ENCODE measurements at regions not wholly inside any gene's neighbourhood (a gene's known extent, or its start where the extent isn't known, plus 50 kb on each side); places are given as distances from the start of the nearest gene placed in this dataset.
"Not testable (repeated sequence)": the region's sequence is repeated elsewhere in the genome, so short reads cannot be mapped to it uniquely, and the experiment has no call there.

GRCh38 chr7:156503196-156503595 is 137.4 kb upstream of the RNF32 start:
- no peaks in the 10 kb centered on the region for H3K27me3 ChIP-seq
- H3K4me1 ChIP-seq: no peaks in the 10 kb centered on the region
- H3K27ac ChIP-seq: no peak overlapping the region
- TF ChIP-seq, protein P1, sequence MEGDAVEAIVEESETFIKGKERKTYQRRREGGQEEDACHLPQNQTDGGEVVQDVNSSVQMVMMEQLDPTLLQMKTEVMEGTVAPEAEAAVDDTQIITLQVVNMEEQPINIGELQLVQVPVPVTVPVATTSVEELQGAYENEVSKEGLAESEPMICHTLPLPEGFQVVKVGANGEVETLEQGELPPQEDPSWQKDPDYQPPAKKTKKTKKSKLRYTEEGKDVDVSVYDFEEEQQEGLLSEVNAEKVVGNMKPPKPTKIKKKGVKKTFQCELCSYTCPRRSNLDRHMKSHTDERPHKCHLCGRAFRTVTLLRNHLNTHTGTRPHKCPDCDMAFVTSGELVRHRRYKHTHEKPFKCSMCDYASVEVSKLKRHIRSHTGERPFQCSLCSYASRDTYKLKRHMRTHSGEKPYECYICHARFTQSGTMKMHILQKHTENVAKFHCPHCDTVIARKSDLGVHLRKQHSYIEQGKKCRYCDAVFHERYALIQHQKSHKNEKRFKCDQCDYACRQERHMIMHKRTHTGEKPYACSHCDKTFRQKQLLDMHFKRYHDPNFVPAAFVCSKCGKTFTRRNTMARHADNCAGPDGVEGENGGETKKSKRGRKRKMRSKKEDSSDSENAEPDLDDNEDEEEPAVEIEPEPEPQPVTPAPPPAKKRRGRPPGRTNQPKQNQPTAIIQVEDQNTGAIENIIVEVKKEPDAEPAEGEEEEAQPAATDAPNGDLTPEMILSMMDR (IDR thresholded peaks at IDR 0.05): no peak
- TF ChIP-seq POLR2AphosphoS5 (IDR thresholded peaks at IDR 0.05): no peak
- 30 to 56% methylated on average over 6 to 7 of the region's 7 CpGs for WGBS, 2 donors (ENCODE audit: low coverage in 1 of 2)
- peaks cover 0 to 12% (median 0%) of the 10 kb centered on the region in 3 donors for H3K9me3 ChIP-seq
- no peak for ATAC-seq
- H3K36me3 ChIP-seq: no peaks in the 10 kb centered on the region
- no peak overlapping the region for H3K4me3 ChIP-seq

DNA sequence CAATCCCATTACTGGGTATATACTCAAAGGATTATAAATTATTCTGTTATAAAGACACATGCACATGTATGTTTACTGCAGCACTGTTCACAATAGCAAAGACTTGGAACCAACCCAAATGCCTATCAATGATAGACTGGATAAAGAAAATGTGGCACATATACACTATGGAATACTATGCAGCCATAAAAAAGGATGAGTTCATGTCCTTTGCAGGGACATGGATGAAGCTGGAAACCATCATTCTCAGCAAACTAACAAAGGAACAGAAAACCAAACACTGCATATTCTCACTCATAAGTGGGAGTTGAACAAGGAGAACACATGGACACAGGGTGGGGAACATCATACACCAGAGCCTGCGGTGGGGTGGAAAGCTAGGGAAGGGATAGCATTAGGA is 138.8 kb upstream of the RNF32 start:
- not testable (repeated sequence) for ATAC-seq, H3K27me3 ChIP-seq, H3K36me3 ChIP-seq, H3K27ac ChIP-seq, H3K4me1 ChIP-seq, H3K4me3 ChIP-seq
- 91 to 100% methylated on average over 1 of the region's 1 CpG for WGBS, 2 donors (ENCODE audit: low coverage in 1 of 2)
- peaks cover 0 to 12% (median 0%) of the 10 kb centered on the region in 3 donors for H3K9me3 ChIP-seq

DNA sequence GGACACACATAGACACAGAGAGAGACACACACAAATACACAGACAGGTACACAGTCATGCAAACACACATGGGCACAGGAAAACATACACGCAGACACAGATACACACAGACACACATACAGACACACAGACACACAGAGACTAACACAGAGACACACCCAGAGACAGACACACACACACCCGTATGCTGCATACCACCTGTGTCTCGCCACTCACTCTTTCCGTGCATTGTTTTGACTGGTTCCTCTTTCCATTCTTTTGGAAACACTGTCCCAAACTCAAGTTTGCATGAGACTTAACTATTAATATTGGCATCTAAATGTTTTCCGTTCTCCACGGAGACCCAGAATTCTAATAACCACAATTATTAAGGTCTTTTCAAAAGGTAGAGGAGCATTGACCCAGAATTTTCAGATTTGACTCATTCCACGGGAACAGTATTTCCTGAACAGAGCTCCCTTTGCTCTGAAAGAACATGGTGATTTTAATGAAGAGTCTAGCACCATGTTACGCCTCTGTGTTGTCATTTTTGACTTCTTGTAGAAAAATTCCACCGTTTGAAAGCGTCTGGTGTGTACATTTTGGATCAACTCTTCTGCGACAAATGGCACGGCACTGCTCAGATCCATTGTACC is 141.2 kb upstream of the RNF32 start:
- no peak for ATAC-seq
- Histone ChIP-seq H3K27ac (no peak overlapping the region), H3K4me3 (no peak overlapping the region), H3K27me3 (peaks cover 15% of the 10 kb centered on the region), H3K4me1 (no peaks in the 10 kb centered on the region), H3K9me3 (peaks cover 0 to 12% (median 0%) of the 10 kb centered on the region in 3 donors), H3K36me3 (no peaks in the 10 kb centered on the region)
- WGBS, 2 donors (ENCODE audit: low coverage in 1 of 2): 79 to 86% methylated on average over 10 to 11 of the region's 12 CpGs
- TF ChIP-seq POLR2AphosphoS5 (IDR thresholded peaks at IDR 0.05) (no peak), EP300 (IDR thresholded peaks at IDR 0.05) (no peak), POLR2A (IDR thresholded peaks at IDR 0.05) (no peak)
- TF ChIP-seq, protein P1 (IDR thresholded peaks at IDR 0.05): no peak

DNA sequence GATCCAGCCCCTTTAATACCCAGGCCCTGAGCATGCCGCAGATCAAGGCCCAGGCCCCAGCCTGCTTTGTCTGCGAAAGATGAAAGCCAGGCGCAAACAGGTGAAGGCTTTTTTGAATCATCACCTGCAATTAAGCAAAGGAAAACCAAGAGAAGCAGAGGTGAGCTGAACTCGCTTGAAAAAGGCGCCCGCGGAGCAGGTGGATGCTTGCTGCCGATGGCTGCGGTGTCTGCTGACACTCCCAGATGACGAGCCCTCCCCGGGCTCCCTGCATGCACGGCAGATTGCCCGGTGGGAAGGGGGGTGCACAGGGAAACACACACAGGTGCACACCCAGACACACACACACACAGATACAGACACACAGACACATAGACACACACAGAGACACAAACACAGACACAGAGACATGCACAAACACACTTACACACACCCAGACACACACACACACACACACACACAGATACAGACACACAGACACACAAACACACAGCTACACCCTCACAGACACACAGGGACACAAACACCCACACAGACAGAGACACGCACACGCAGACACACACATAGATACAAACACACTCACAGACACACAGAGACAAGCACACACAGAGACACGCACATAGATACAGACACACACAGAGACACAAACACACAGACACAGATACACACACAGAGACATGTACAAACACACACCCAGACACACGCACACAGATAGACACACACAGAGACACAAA is 142.6 kb upstream of the RNF32 start:
- 85 to 89% methylated on average over 4 to 16 of the region's 17 CpGs for WGBS, 2 donors (ENCODE audit: low coverage in 1 of 2)
- no peak overlapping the region for H3K27ac ChIP-seq
- no peak overlapping the region for H3K4me3 ChIP-seq
- H3K27me3 ChIP-seq: peaks cover 15% of the 10 kb centered on the region
- H3K4me1 ChIP-seq: no peaks in the 10 kb centered on the region
- peaks cover 0 to 12% (median 0%) of the 10 kb centered on the region in 3 donors for H3K9me3 ChIP-seq
- H3K36me3 ChIP-seq: no peaks in the 10 kb centered on the region
- TF ChIP-seq EP300 (IDR thresholded peaks at IDR 0.05) (no peak), POLR2A (IDR thresholded peaks at IDR 0.05) (no peak), POLR2AphosphoS5 (IDR thresholded peaks at IDR 0.05) (no peak)
- TF ChIP-seq, protein P1 (IDR thresholded peaks at IDR 0.05): no peak
- no peak for ATAC-seq

DNA sequence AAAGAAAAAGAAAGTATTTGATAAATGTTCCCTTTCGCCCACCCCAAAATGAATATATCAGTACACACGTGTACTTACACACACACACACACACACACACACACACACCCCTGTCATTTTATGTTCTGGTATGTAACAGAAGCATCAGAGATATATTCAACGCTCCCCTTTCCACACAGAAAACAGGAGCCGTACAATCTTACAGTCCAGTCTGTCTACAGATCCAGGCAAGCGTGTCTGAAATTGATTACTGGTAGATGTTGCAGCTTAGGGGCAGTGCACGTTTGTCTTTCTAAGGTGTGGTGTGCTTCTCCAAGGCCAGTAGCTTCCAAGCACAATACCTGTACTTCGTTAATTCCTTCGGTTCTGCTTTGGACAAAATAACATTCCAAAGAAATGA is 143.7 kb upstream of the RNF32 start:
- Histone ChIP-seq H3K27me3 (peaks cover 25% of the 10 kb centered on the region), H3K4me1 (no peaks in the 10 kb centered on the region), H3K4me3 (no peak overlapping the region), H3K27ac (no peak overlapping the region), H3K9me3 (peaks cover 0 to 12% (median 0%) of the 10 kb centered on the region in 3 donors), H3K36me3 (no peaks in the 10 kb centered on the region)
- ATAC-seq: no peak
- no peak for TF ChIP-seq POLR2A (IDR thresholded peaks at IDR 0.05)
- TF ChIP-seq POLR2AphosphoS5 (IDR thresholded peaks at IDR 0.05): no peak
- TF ChIP-seq EP300 (IDR thresholded peaks at IDR 0.05): no peak
- TF ChIP-seq, protein P1 (IDR thresholded peaks at IDR 0.05): no peak
- 20 to 72% methylated on average over 1 to 8 of the region's 8 CpGs for WGBS, 2 donors (ENCODE audit: low coverage in 1 of 2)
